SIG-M5 treated with dmso at 0.1 percent for 504 hours (cell line): ENCODE measurements at regions not wholly inside any gene's neighbourhood (a gene's known extent, or its start where the extent isn't known, plus 50 kb on each side); places are given as distances from the start of the nearest gene placed in this dataset.

Experiments used
- DNase-seq: peaks from one replicate; lab custom pipeline; 2025; ENCODE audit not compliant: unreplicated experiment; lab: John Stamatoyannopoulos, UW

DNA sequence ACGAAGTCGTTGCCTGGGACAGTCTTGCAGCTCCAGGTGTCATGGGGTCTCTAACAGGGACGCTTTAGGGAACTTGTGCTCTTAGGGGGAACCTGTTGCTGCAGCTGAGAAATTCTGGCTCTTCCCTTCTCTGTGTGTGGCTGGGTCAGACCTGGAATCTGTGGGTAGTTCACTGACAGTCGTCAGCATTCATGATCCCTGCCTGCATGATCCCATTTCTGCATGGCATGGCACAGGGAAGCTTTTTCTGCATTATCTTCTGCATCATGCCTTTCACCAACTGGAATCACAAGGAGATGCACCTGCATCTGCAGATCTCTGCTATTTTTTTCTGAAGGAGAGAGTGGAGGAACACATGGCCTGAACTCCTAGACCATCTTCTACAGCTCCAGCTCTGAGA lies 85.6 kb downstream of the SOX9 start:
- no peak for DNase-seq

DNA sequence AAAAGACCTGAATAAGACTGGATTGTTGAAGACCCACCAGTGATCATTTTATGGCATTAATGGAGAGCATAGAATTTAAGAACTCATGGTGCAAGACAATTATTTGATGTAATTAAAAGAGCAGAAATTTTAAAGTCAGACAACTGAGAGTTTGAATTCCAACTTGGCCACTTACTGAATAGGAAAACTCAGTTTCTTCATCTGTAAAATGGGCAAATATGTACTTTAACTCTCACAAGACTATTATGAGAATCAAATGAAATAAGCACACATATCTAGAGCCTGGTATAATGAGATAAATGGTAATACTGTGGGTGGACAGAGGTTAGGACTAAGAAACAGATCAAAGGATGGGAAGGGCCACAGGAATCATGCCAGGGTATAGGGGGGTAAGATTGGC lies 88.0 kb downstream of the SOX9 start:
- DNase-seq: no peak

DNA sequence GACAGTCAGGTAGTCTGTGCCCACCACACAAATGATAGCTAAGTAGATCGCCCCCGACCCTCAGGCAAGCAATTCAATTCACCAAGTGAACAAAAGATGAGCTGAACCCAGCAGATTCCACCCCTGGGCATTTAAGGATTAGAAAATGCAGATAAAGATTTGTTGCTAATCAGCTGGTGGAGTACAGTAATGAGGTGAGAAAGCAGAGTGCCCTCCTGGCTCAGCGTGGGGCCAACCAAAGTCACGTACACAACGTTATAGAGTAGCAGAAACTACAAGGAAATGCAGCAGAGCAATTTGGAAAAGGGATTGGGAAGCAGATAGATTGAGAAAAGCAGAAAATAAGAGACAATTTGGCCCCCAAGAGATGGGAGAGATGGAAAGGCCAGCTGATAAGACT lies 91.2 kb downstream of the SOX9 start:
- DNase-seq: no peak

DNA sequence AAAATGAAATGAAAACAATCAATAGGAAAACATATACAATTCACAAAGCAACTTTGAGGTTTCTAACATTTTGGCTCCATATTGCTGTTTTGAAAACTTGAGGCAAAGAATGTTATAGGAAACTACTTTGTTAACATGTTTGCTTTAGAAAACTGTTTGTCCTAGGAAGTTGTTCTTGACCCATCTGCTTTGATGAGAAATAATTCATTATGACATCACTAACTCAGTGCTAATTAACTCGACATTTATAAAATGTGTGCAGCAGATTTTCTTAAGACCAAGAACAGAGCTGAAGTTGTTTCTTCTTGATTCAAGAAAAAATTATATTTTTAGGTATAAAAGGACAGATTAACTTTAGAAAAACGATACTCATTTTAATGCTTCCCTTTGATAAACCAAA lies 94.7 kb downstream of the SOX9 start:
- no peak for DNase-seq

DNA sequence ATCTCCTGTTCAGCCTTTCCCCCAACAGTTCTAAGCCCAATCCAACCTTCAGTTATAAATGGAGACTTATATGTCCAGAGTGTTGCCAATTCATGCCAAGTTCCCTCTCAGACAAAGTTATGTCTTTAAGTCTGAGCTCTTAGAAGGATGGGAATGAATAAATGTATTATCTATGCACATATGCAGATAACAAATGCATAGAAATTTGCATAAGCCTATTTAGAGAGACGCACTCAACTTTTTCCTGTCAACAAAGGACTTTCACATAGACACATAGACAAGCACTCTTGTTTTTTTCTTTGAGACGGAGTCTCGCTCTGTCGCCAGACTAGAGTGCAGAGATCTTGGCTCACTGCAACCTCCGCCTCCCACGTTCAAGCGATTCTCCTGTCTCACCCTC lies 95.1 kb downstream of the SOX9 start:
- no peak for DNase-seq

DNA sequence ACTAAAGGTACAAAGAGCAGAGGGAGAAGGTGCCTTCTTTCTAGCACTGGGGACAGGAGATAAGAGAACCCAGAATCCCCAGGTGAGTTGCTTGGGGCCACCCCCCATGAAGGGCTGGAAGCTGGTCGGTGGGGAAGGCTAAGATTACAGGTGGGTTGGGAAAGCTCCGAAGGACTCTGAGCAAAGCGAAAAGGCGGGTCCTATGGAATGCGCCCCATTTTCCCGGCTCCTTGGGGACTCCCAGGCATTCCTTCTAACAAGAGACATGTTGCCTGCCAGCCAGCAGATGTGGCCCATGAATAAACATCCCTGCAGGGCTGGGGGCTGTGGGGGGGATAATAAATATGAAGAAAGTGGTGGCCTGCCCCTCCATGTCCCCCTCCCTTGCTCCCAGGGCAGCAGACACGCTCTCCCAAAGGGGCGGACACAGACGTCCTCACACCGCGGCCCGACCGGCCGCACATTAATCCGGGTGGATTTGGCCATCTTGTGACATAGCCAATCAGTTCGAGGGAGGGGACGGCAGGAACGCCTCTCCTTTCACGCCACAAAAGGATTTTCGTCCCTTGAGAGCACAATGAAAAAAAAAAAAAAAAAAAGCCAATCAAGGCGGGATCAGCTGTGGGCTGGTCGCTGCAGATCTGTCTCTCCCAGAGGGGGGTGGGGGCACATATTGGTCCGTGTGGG lies 98.5 kb downstream of the SOX9 start:
- no peak for DNase-seq

DNA sequence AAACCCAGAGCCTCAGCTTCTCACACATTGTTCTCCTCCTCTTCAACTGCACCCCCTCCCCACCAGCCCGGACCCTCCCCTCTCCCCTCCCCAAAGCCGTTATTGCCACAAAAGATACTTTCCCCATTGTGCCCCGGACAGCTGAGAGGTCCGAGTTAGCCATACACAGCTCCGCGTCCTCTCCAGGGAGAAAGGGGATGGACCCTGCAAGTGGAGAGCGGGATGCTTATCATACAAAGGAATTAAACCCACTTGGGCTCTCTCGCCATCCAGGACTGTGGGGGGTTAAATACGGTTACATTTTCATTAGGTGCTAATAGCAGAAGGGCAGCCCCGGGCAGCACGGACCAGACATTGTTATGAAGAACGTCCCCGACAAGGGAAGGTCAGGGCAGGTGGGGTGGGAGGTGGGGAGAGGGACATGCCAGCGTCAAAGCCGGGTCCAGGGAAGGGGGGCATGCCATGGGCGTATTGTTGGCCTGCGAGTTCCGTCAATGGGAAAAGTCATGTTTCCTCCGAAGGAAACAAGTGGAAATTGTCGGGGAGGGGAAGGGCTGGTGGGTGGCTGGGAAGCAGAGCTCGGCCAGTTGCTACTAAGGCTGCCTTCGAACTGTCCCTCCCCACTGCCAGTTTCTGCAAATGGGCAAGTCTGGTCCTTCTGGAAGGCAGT lies 99.1 kb downstream of the SOX9 start:
- no peak for DNase-seq

DNA sequence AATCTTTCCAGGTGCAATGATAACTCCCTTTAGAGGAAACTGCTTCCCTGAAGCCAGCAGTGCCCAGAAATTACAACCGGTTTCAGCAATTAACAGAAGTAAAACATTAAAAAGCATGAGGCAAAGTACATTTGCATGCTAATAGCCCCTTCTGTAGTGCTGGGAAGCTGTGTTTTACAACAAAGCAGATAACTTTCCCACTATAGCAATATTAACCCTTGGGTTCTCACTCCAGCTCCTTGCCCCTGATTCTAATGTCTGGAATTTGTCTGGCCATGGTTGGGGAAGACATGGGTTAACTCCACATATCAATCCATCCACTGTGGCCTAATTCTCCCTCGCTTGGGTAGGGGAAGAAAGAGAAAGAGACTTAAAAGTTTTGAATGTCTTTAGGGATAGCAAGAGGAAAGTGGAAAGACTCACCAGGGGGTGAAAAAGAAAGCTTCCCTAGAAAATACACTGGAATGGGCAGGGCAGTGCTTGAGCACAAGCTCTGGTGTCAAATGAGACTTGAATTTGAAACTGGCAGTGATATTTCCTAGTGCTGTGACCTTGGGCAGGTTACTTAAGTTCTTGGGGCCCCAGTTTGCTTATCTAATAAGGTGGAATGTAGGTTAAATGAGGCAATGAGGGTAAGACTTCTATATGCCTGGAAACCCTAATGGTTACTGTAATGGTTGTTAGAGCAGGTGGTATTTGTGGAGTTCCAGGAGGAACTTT lies 102.0 kb downstream of the SOX9 start:
- DNase-seq: no peak

DNA sequence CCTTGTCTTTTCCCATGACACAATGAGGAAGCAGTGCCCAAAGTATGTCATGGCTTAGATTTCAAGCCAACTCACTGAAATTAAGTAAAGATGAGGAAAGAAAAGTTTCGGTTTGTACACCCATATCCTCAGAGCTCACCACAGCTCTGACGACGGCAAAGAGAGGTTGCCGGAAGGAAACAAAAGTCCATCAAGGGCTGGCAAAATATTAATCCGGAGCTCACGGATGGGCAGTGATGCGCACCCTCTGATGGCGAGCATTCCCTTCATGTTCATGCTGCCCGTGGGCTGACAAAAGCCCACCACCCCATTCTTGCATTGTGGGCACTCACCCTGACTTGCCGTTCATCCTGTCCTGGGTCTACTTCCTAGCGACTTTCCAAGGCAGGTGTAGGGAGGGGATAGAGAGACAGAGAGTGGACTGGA lies 103.1 kb downstream of the SOX9 start:
- DNase-seq: no peak

DNA sequence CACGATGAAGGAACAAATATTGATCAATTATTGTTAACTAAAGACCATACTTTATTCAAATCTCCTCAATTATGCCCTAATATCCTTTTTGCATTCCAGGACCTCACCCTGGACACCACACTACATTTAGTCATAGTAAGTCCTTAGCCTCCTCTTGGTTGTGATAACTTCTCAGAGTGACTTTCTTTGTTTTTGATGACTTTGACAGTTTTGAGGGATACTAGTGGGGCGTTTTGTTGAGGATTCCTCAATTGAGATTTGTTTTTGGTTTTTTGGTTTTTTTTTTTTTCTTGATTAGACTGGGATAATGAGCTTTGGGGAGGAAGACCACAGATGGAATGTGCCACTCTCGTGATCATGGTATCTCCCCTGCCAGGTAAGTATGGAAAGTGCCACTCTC lies 105.5 kb downstream of the SOX9 start:
- DNase-seq: no peak

DNA sequence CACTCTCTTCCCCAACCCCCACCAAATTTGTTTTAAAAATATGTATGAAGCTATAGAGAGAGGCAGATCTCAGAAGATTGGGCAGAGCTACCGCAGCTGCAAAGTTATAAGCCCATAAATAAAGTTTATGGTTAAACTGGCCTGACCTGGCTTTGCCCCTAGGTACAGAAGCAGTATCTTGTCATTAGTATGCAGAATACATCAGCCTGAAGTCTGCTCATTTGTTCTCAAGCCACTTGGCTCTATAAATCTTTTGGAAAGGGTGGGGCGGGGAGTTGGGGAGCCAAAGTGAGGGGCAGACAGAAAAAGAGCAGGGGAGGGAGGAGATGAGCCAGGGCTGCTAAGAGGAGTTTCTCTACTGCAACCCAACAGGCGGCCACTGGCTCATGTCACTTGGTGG lies 113.2 kb downstream of the SOX9 start:
- no peak for DNase-seq

DNA sequence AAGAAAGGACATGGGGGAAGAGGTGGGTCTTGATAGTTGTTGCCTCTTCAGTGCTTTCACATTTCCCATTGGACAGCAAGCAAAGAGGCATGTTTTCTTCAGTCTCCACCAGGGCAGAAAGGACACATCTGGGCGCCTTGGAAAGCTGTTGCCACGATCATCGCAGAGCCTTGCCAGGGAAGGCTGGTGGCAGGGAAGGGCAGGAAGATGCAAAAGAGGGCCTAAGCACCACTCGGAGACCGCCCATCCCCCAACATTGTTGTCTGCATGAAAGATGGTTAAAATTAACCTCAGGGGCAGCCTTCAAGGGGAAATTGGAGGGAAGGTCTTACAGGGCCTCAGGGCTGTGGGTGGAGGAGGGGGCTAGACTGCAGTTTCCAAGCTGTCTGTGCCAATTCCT lies 114.2 kb downstream of the SOX9 start:
- no peak for DNase-seq

DNA sequence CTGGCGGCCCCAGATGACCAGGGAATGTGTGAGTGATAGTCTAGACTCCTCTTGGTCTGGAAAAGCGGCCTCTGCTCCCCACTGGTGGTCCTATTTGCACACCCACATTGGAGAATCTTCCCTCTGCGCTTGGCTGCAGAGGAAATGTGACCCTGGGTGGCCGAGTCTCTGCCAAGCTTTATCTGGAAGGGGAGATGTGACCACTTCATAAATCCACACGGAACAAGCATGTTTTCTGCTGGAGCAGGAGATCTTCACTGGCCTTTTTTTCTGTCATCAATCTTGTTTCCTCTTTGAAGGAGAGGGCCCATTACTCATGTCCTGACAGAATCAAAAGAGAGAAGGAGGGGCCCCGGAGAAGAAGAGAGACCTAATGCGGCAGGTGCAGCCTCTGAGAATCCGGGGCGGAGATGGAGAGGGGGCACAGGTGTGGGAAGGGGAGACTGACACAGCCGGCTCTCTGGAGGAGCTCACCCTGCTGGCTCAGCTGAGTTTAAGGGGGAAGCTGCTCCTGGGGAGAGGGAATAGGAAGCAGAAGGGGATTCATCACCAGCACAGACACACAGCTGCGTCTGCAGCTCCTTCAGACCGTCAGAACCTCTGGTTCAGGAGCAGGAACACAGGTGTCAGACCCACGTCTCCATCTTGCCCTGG lies 116.3 kb downstream of the SOX9 start:
- DNase-seq: no peak

DNA sequence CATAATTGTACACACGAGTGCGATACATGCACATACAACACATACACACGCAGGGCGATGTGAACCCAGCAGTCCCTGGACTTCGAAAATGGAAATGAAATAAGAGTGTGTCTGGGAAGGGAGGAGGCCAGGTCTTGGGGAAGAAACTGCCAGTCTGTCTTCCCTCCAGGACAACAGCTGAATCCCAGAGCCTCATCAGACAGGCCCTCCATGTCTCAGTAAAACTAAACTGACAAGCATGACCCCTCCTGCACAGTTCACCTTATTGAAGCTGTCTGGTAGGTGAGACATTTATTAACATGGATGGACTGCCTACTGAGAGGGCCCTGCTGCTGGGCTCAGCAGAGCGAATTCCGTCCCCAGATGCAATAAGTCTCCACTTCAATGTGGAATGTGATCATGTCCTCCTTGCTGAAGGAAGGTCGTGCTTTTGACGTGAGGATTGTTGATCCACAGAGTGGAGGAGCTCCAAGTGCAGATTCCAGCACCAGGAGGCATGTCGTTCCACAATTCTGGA lies 117.4 kb downstream of the SOX9 start:
- no peak for DNase-seq

DNA sequence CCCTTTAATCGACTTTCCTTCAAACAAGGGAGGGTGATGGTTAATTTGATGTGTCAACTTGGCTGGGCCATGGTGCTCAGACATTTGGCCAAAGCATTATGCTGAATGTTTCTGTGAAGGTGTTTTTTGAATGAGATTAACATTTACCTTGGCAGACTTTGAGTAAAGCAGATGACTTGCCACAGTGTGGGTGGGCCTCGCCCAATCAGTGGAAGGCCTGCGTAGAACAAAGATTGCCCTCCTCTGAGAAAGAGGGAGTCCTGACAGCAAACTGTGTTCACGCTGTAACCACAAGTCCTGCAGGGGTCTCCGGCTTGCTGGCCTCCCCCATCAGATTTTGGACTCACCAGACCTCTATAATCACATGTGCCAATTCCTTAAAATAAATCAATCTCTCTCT lies 118.7 kb downstream of the SOX9 start:
- DNase-seq: no peak

DNA sequence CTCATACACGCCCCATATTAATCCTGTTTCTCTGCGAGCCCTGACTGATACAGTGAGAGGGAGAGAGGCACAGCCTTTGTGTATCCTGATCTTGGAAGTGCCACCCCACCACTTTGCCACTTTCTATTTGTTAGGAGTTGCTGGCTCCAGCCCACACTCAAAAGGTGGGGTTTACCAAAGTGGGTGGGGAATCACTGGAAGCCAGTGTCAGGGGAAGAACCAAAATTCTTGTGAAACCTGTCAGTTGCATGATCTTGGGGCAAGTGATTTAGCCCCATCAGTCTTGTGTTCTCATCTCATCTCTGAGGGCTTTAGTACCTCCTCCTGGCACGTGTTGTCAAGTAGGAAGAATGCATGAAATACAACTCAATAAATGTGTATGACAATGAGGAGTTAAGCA lies 119.5 kb downstream of the SOX9 start:
- no peak for DNase-seq

DNA sequence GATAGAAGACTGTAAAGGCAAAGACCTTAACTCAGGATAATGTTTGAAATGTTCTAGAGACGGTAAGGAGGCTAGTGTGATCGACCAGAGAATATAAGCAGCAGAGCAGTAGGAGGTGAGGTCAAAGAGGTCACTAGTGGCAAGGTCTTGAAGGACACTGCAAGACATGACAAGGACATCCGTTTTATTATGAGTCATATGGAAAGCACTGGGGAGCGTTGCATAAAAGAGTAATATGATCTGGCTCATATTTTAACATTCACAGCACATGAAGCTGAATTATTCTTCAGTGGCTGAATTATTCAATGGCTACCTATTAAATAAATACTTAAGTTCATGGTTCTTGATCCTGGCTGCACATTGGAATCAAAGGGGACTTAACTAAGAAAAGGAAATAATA lies 123.7 kb downstream of the SOX9 start:
- no peak for DNase-seq

DNA sequence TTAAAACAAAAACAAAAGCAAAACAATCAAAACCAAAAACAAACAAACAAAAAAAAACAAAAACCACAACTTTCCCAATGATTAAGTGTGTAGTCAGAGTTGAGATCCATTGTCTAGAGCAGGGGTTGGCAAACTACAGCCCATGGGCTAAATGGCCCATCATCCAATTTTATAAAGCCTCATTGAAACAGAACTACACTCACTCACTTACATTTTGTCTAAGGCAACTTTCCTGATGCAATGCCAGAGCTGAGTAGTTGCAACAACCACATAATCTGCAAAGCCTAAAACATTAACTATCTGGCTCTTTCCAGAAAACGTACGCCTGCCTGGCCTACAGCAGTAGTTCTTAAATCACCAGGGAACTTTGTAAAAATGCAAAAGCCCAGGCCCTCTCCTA lies 124.1 kb downstream of the SOX9 start:
- DNase-seq: no peak

DNA sequence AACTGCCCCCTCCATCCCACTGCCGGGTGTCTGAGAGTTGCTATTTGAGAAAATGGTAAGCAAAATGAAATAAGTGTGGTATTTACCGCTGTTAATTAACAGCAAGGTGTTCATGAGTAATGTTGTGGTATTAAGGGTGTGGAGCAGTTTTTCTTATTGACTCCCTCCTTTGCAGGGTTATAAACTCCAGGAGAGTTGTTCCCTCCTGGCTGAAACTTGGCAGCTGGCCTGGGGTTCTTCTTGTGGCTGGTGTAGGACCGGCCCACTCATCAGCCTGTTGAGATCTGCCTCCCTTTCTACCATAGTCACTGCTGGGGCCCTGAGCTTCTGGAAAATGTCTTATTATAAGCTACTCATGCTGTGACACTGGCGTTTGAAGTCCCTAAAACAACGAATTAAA lies 128.6 kb downstream of the SOX9 start:
- no peak for DNase-seq

DNA sequence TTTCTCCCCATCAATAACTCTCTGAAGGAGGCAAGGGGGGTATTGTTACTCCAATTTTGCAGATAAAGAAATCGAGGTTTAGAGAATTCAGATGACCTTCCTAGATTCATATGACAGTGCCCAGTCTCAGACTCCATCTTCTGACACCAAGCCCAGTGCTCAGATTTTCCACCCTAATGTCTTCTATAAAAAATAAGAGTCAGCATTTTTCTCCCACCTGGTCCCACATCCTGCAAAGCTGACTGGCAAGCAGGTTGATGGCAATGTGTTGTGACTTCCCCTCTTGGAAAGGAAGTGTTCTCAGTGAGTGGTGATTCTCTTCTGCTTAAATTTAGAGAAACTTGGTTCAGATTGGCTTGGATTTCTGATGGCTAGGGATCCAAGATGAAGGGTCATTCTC lies 129.4 kb downstream of the SOX9 start:
- no peak for DNase-seq

DNA sequence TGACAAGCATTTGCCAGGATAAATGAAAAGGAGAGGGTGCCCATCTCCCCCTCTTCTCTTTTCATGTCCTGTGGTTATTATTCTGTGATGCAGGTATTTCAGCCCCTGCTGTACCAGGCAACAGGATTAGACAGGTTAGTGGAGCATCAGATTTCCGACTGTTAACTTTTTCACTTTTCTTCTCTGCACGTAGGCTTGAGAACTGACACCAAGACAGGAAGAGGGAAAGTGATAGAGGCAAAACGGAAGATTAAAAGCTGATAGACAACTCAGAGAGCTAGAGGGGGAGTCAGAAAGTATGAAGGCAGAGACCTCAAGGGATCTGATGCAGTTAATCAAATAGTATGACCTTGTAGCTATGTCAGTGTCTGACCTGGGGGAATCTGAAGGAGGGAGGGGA lies 132.8 kb downstream of the SOX9 start:
- DNase-seq: no peak
